ENCODE measurements at regions not wholly inside any gene's neighbourhood (a gene's known extent, or its start where the extent isn't known, plus 50 kb on each side); places are given as distances from the start of the nearest gene placed in this dataset.

DNA sequence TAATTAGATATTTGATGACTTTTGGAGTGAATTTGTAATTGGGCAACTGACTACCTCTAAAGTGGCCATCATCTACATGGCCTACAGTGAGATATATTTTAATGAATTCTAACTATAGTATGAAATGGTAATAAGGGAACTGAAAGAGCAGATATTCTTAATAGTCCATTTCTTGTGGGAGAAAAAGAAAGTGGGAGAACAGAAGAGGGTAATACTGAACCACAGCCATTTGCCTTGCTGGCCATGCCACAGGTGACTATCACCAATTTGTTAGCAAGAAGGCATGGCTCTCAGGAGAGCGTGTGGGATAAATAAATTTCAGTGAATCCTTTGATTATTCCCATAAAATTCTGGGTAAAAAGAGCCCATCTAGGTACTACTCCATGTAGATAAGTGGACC is 1074.0 kb upstream of the MAP3K7 start:
- no peak overlapping the region for H3K4me3 ChIP-seq (replicated peaks; ENCODE audit: insufficient read depth, low read length)
- H3K27ac ChIP-seq (replicated peaks), result no peak overlapping the region
- TF ChIP-seq SPI1 (IDR thresholded peaks at IDR 0.05; ENCODE audit: borderline replicate concordance, low read depth) (no peak), GABPA (IDR thresholded peaks at IDR 0.05; ENCODE audit: low read depth) (no peak), POLR2AphosphoS5 (IDR thresholded peaks at IDR 0.05; ENCODE audit: low read depth) (no peak)
- TF ChIP-seq, protein P1, sequence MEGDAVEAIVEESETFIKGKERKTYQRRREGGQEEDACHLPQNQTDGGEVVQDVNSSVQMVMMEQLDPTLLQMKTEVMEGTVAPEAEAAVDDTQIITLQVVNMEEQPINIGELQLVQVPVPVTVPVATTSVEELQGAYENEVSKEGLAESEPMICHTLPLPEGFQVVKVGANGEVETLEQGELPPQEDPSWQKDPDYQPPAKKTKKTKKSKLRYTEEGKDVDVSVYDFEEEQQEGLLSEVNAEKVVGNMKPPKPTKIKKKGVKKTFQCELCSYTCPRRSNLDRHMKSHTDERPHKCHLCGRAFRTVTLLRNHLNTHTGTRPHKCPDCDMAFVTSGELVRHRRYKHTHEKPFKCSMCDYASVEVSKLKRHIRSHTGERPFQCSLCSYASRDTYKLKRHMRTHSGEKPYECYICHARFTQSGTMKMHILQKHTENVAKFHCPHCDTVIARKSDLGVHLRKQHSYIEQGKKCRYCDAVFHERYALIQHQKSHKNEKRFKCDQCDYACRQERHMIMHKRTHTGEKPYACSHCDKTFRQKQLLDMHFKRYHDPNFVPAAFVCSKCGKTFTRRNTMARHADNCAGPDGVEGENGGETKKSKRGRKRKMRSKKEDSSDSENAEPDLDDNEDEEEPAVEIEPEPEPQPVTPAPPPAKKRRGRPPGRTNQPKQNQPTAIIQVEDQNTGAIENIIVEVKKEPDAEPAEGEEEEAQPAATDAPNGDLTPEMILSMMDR (IDR thresholded peaks at IDR 0.05; ENCODE audit: insufficient read depth, low read length), result no peak
- TF ChIP-seq, protein P2, sequence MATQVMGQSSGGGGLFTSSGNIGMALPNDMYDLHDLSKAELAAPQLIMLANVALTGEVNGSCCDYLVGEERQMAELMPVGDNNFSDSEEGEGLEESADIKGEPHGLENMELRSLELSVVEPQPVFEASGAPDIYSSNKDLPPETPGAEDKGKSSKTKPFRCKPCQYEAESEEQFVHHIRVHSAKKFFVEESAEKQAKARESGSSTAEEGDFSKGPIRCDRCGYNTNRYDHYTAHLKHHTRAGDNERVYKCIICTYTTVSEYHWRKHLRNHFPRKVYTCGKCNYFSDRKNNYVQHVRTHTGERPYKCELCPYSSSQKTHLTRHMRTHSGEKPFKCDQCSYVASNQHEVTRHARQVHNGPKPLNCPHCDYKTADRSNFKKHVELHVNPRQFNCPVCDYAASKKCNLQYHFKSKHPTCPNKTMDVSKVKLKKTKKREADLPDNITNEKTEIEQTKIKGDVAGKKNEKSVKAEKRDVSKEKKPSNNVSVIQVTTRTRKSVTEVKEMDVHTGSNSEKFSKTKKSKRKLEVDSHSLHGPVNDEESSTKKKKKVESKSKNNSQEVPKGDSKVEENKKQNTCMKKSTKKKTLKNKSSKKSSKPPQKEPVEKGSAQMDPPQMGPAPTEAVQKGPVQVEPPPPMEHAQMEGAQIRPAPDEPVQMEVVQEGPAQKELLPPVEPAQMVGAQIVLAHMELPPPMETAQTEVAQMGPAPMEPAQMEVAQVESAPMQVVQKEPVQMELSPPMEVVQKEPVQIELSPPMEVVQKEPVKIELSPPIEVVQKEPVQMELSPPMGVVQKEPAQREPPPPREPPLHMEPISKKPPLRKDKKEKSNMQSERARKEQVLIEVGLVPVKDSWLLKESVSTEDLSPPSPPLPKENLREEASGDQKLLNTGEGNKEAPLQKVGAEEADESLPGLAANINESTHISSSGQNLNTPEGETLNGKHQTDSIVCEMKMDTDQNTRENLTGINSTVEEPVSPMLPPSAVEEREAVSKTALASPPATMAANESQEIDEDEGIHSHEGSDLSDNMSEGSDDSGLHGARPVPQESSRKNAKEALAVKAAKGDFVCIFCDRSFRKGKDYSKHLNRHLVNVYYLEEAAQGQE (IDR thresholded peaks at IDR 0.05; ENCODE audit: insufficient replicate concordance, low read depth), result no peak
- H3K27me3 ChIP-seq (ENCODE audit: insufficient read depth, poor library complexity, severe bottlenecking), result no peaks in the 10 kb centered on the region
- DNase-seq (ENCODE audit: low read depth in 1 of 2, low spot score in 1 of 2), result no peak

DNA sequence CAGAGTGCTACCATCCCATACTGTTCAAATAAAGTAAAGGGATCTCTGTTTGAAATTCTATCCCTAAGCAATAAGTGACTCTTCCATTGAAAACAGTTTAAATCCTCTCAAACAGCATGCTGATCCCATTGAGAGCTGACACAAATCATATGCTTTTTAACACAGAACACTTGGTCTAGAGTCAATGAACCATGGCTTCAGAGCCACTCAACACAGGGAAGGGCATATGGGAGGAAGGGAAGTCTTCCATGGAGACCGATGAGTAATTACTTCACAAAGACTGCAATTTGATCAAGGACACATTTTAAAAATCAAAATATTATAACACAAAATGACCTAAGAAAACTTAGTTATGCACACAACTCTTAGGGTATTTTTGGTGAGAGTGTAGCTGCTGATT is 1073.0 kb upstream of the MAP3K7 start:
- Histone ChIP-seq H3K27me3 (ENCODE audit: insufficient read depth, poor library complexity, severe bottlenecking) (no peaks in the 10 kb centered on the region), H3K27ac (replicated peaks) (no peak overlapping the region), H3K4me3 (replicated peaks; ENCODE audit: insufficient read depth, low read length) (no peak overlapping the region)
- no peak for TF ChIP-seq POLR2AphosphoS5 (IDR thresholded peaks at IDR 0.05; ENCODE audit: low read depth)
- no peak for TF ChIP-seq SPI1 (IDR thresholded peaks at IDR 0.05; ENCODE audit: borderline replicate concordance, low read depth)
- TF ChIP-seq, protein P2 (IDR thresholded peaks at IDR 0.05; ENCODE audit: insufficient replicate concordance, low read depth), result no peak
- TF ChIP-seq, protein P1 (IDR thresholded peaks at IDR 0.05; ENCODE audit: insufficient read depth, low read length), result no peak
- no peak for TF ChIP-seq GABPA (IDR thresholded peaks at IDR 0.05; ENCODE audit: low read depth)
- no peak for DNase-seq (ENCODE audit: low read depth in 1 of 2, low spot score in 1 of 2)

DNA sequence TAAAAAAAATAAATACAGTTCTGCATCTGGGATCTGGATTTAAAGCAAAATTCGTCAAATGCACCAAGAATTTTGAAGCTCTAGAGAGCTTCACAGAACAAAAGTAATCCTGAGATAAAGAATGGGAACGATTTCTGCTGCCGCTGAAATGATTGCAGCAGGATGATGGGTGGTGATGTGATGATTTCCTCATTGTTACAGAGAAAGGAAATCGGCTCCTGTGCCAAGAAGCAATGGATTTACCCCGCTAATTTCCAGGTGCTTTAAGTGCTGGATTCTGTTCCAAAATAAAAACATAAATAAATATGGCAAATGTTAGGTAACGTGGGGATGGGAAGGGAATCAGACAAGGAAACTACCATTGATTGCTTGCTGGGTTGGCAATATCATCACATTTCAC is 1067.9 kb upstream of the MAP3K7 start:
- DNase-seq (ENCODE audit: low read depth in 1 of 2, low spot score in 1 of 2), result no peak
- Histone ChIP-seq H3K27ac (replicated peaks) (no peak overlapping the region), H3K4me3 (replicated peaks; ENCODE audit: insufficient read depth, low read length) (no peak overlapping the region), H3K27me3 (ENCODE audit: insufficient read depth, poor library complexity, severe bottlenecking) (no peaks in the 10 kb centered on the region)
- no peak for TF ChIP-seq GABPA (IDR thresholded peaks at IDR 0.05; ENCODE audit: low read depth)
- TF ChIP-seq, protein P2 (IDR thresholded peaks at IDR 0.05; ENCODE audit: insufficient replicate concordance, low read depth), result no peak
- TF ChIP-seq POLR2AphosphoS5 (IDR thresholded peaks at IDR 0.05; ENCODE audit: low read depth), result no peak
- TF ChIP-seq, protein P1 (IDR thresholded peaks at IDR 0.05; ENCODE audit: insufficient read depth, low read length), result no peak
- no peak for TF ChIP-seq SPI1 (IDR thresholded peaks at IDR 0.05; ENCODE audit: borderline replicate concordance, low read depth)
